Suprapubic skin (tissue), 3 donors: ENCODE measurements at regions not wholly inside any gene's neighbourhood (a gene's known extent, or its start where the extent isn't known, plus 50 kb on each side); places are given as distances from the start of the nearest gene placed in this dataset.

Experiments used
- CTCF ChIP-seq, 2 donors: fragments of 200-600 bp in 1 of 2; fragments of 450-650 bp in 1 of 2; sonication (generic) in 1 of 2; IDR thresholded peaks; one replicate each; pipeline ENCODE4 v1.5.1; 2016 to 2019; ENCODE audit warnings: antibody characterized with exemption in 2 of 2, mild to moderate bottlenecking in 1 of 2, moderate library complexity in 1 of 2
- EP300 ChIP-seq: sonication (generic); formaldehyde crosslinking; IDR thresholded peaks from one replicate; pipeline ENCODE4 v1.6.1; 2017; ENCODE audit warnings: antibody characterized with exemption
- POLR2A ChIP-seq, 2 donors: fragments of 450-650 bp; IDR thresholded peaks; one replicate each; pipeline ENCODE4 v1.6.1; 2017; ENCODE audit warnings: antibody characterized with exemption in 2 of 2, mild to moderate bottlenecking in 2 of 2, moderate library complexity in 2 of 2

- TF ChIP-seq CTCF (IDR thresholded peaks at IDR 0.05) (no peak), POLR2A (IDR thresholded peaks at IDR 0.05) (no peak), EP300 (no peak)
Observed at GRCh38 chr7:109003742-109004141, 434.1 kb downstream of the DNAJB9 start.
